GM21619 (cell line): ENCODE measurements at regions not wholly inside any gene's neighbourhood (a gene's known extent, or its start where the extent isn't known, plus 50 kb on each side); places are given as distances from the start of the nearest gene placed in this dataset.
A peak's percentile ranks its signal among the peaks of the same experiment; 100 is the strongest.

Experiments
- ATAC-seq: cut with Tn5 transposase; IDR thresholded peaks from one replicate; pipeline ENCODE4 v1.9.1; 2021; ENCODE audit not compliant: unreplicated experiment

- no peak for ATAC-seq
These were observed 51.8 kb upstream of the RIPOR2 start for GRCh38 chr6:24987446-24988115.

DNA sequence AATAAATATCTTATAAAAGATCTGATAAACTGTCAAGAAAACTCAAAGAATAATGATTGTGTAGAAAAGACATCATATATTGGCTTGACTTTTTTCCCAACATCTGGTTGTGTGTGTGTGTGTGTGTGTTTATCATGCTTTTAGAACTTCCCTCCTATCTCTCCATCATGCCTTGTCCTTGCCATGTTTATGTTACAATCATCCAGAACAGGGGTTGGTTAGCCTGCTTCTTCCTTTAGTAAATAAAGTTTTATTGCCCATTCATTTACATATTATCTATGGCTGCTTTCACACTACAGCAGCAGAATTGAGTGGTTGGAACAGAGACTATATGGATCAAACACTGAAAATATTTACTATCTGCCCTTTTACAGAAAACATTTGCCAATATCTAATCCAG is 52.8 kb upstream of the RIPOR2 start:
- ATAC-seq = no peak

DNA sequence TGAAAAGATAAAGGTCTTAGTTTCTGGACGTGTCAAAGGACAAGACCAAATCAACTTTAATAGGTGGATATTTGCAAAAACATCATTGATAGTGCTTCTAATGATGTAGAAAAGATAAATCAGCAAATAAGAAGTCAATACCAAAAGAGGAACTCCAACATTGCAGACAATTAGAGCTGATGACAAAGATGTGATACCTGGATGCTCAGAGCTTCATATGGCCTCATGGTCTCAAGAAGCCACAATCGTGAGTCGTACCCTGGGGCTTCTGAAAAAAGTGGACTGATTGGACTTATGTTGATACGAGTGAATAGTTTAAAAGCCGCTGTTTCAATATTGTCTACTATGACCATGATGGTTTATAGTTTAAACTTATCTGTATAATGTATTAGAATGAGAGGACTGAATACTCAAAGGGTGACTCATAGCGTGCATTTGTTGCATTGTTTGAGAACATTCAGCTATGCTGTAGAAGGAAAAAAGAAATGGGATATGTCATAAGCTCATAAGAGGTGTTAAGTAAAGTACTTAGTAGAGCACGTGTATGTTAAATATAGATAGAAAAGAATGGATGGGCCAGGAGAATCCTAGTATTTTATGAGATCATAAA is 54.6 kb upstream of the RIPOR2 start:
- no peak for ATAC-seq

GRCh38 chr6:24990944-24991809 is 55.4 kb upstream of the RIPOR2 start:
- ATAC-seq = no peak

DNA sequence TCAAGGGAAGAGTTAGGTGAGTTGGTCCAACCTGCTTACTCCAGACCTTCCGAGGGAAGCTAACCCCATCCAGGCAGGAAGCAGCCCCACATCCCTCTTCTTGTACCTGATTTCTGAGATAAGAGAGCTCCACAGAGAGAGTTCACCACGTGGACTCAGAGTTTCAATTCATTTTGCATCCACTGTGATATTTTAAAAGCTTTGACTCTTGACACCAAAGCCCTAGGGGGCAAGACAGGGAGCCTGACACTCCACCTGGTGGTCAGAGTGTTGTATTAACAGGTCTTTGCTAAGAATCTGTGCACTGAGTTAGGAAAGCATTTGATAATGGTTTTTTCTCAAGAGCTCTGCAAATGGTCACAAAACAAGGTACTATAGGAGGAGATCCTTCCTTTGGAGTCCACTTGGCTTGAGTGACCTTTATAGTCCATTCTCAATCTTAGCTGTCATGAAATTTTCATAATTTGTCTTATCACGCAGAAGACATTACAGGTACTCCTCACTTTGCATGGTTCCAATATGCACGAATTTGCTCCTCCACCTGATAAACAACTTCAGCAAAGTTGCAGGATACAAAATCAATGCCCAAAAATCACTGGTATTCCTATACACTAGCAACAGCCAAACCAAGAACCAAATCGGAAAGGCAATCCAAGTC is 56.2 kb upstream of the RIPOR2 start:
- peak; percentile 80 for ATAC-seq

DNA sequence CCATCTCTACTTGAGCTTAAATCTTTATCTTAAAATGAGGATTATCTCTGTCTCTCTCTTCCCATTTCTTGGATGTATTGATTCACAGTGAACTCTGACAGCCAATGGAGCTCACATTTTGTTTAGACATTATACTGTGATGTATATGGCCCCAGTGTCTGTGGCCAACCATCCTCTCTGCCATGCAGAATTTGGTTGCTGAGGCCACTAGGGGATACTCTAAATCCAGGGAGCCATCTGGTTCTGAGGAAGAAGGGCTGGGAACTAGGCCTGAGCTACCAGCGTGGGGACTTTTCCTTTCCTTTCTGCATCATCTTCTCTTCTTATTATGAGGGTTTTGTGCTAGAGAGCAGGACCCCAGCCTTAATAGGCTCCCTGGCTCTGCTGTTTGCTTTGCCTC is 59.1 kb upstream of the RIPOR2 start:
- no peak for ATAC-seq

DNA sequence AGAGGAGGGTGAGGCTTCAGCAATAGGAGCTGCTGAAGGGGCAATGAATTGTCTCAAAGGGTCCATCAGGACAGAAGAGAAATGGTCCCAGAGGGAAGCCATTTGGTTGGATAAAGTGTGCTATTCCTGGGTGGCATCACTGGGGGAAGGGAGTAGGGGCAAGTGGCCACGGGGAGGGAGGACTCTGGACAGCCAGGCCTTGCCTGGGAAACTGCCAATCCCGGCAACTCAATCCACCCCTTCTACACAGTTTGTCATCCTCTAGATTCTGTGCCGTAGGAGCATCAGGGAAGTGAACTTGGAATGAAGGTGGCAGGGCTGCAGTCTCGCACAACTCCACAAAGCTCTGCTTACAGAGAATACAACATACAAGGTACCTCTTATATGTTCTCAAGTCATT is 59.5 kb upstream of the RIPOR2 start:
- ATAC-seq = no peak

DNA sequence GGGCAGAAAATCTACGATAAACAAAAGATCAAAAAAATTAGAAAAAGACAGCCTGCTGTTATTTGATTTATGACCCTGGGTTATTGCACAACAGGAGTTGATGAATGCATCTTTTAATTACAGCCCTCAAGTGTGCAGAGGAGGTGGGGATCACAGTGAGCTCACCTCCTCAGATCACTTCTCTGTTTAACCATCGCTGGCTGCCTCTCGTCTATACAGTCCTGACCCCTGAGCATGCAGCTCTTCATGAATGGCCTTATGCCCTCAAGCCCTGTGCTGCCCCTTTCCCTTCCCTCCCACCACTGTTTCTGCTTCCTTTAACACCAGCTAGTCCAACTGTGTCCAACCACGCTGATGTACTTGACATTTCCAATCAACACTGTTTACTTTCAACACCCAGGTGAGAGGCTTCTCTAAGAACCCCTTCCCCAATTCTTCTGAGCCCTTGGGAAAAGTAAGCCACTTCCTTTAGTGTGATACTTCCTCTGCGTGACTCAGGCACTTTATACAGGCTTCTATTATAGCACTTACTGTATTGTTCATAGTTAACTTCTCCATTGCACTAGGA is 60.6 kb upstream of the RIPOR2 start:
- ATAC-seq = no peak

DNA sequence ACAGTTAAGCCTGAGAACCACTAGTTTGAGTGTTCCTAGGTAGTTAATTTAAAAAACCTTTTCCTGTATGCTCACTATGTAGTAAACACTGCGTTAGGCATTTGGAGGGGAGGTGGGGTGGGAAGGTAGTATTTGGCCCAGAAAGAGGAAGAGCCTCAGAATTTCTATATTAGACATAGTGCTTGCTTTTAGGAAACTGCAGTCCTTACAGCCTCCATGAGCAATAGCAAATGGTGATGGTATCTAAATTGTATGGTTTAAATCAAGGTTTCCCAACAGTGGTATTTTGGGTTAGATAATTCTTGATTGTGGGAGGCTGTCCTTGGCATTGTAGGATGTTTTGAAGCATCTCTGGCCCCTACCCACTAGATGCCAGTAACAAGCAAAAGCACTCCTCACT is 61.5 kb upstream of the RIPOR2 start:
- no peak for ATAC-seq

- no peak for ATAC-seq
These were observed 62.1 kb upstream of the RIPOR2 start for GRCh38 chr6:24997905-24998304.

- no peak for ATAC-seq
These were observed 66.7 kb upstream of the RIPOR2 start for GRCh38 chr6:25002326-25003091.

DNA sequence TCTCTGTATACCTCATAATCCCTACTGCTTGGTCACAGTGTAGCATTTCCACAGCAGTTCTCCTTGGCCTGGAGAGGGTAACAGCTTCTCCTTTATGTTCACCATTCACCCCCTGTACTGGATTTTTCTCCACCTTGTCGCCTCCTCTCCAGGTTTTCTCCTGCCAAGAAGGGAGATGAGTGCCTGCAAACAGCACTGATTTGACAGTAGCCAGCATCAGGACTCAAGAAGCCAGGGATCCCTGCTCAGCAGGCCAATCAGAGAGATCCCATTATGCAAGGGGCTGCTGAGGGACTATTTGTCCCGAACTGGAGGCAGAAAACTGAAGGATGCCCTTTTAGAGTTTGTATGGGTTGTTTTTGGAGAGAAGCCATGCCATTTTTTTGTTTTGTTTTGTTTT is 68.6 kb upstream of the RIPOR2 start:
- ATAC-seq = no peak

DNA sequence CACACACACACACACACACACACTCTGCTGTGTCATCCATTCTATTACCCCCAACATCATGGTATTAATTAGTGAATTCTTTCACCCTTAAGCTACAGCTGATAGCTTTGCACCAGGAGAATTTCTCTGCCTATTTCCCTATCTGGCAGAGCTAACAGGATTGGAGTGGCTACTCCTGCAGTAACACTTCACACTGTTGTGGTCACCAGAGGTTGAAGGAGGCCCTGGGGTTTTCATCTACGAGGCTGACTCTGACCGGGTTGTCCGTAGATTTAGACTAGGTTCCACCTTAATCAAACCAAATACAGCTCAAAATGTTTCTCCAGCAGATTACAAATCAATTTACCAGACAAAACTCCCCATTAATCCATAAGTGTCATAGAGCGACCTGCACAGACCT is 69.2 kb upstream of the RIPOR2 start:
- ATAC-seq = no peak

- ATAC-seq = no peak
These were observed 70.3 kb upstream of the RIPOR2 start for GRCh38 chr6:25006075-25006474.

- no peak for ATAC-seq
These were observed 70.8 kb upstream of the RIPOR2 start for GRCh38 chr6:25006565-25007001.

- ATAC-seq = peak; percentile 86
These were observed 71.5 kb upstream of the RIPOR2 start for GRCh38 chr6:25007269-25007699.

DNA sequence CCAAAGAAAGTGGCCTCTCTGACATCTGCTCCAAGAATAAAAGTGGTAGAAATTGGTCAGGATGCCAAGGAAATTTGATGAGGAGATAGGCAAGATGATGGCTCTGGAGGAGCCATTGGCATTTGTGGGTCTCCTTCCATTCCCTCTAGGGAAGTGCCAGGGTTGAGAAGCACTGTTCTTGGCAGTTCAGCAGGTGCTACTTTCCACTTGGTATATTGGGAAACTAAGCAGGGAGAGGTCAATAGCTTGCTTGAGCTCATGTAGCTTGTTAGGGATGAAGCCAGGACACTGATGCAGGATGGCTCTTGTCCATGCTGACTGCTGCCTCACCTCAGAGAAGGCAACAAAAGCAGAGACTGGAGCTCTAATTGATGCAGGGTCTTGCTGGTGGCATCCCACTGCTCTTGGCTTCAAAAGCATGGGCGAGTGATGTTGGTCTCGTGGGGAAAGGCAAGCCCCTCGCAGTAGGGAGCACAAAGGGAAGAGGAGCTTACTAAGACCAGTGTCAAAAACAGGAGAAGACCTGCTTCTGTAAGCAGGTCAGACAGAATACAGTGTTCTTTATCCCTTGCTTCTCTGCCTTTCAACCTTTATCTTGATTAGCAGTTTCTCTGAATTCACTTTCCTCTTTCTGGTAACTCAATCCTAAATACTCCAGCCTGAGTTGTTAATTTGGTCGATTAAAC is 73.1 kb upstream of the RIPOR2 start:
- no peak for ATAC-seq

DNA sequence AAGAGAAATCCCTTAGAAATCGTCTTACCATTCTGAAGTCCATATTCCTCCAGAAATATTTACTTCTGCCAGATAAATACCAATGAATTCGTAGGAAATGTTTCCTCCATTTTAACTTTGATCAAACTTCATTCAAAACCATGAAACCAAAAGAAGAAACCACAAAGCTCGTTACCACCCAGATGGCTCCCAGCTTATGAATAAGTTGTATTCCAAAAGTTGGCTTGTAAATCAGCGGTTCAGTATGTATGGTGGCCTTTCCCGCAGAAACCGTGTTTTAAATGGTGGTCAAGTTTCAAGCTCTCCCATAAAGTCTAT is 73.6 kb upstream of the RIPOR2 start:
- no peak for ATAC-seq

DNA sequence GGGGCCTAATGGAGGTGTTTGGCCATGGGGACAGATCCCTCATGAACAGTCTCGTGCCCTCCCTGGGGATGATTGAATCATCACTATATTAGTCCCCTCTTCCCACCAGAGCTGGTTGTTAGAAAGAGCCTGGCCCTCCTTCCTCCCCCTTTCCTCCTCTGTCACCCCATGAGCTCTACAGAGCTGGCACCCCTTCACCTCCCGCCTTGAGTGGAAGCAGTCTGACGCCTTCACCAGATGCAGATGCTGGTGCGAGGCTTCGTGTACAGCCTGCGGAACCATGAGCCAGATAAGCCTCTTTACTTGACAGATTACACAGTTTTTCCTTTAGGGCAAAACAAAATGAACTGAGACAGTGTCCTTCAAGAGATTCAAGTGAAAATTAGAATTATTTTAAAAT is 74.4 kb upstream of the RIPOR2 start:
- ATAC-seq = no peak
